WERI-Rb-1 (cell line): ENCODE measurements at regions not wholly inside any gene's neighbourhood (a gene's known extent, or its start where the extent isn't known, plus 50 kb on each side); places are given as distances from the start of the nearest gene placed in this dataset.
A peak's percentile ranks its signal among the peaks of the same experiment; 100 is the strongest.

Experiments used
- DNase-seq: peaks from one replicate; pipeline ENCODE4 v3.0.0-alpha.2; 2020
- H3K27ac ChIP-seq: fragments of 250-450 bp; sonication (Bioruptor Pico); 2 replicates; pipeline ENCODE4 v1.5.1; 2020; ENCODE audit warnings: mild to moderate bottlenecking, moderate library complexity
- H3K27me3 ChIP-seq: fragments of 250-450 bp; sonication (Bioruptor Pico); 2 replicates; pipeline ENCODE4 v1.5.1; 2021; ENCODE audit warnings: mild to moderate bottlenecking, low read depth, moderate library complexity; ENCODE audit not compliant: insufficient read depth, severe bottlenecking
- H3K36me3 ChIP-seq: fragments of 250-450 bp; sonication (Bioruptor Pico); 2 replicates; pipeline ENCODE4 v1.5.1; 2020; ENCODE audit warnings: mild to moderate bottlenecking, moderate library complexity
- H3K4me3 ChIP-seq: 2 replicates; pipeline ENCODE4 v1.5.1; 2011; ENCODE audit warnings: low read depth, mild to moderate bottlenecking, control low read depth, low read length
- H3K9me3 ChIP-seq: fragments of 250-450 bp; sonication (Bioruptor Pico); 2 replicates; pipeline ENCODE4 v1.5.1; 2021; ENCODE audit warnings: mild to moderate bottlenecking, moderate library complexity; ENCODE audit not compliant: severe bottlenecking
- TF ChIP-seq, protein P1 (sequence below): IDR thresholded peaks from 2 replicates; pipeline ENCODE4 v1.5.1; 2011; ENCODE audit warnings: low read depth, mild to moderate bottlenecking, control low read depth, inconsistent platforms, low read length

DNA sequence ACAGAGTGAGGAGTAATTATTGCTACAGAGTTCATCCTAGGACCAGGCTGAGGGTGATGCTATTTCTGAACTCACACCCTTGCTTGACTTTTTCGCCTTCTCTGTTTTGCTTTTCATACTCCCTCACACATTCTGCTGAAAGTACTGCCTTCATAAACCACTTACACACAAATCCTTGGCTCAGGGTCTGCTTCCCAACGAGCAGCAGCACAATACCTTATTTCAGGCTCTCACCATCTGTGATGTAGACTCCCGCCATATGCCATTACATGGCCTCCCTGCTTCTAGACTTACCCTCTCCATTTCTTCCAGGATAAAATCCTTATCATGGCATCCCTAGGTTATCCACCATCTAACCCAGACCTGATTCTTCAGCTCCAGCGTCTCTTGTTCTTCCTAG lies 321.3 kb upstream of the SPTLC3 start:
- no peak for DNase-seq
- Histone ChIP-seq H3K27me3 (no peaks in the 10 kb centered on the region), H3K4me3 (no peak overlapping the region), H3K36me3 (no peaks in the 10 kb centered on the region), H3K27ac (no peak overlapping the region), H3K9me3 (no peaks in the 10 kb centered on the region)
- TF ChIP-seq, protein P1, sequence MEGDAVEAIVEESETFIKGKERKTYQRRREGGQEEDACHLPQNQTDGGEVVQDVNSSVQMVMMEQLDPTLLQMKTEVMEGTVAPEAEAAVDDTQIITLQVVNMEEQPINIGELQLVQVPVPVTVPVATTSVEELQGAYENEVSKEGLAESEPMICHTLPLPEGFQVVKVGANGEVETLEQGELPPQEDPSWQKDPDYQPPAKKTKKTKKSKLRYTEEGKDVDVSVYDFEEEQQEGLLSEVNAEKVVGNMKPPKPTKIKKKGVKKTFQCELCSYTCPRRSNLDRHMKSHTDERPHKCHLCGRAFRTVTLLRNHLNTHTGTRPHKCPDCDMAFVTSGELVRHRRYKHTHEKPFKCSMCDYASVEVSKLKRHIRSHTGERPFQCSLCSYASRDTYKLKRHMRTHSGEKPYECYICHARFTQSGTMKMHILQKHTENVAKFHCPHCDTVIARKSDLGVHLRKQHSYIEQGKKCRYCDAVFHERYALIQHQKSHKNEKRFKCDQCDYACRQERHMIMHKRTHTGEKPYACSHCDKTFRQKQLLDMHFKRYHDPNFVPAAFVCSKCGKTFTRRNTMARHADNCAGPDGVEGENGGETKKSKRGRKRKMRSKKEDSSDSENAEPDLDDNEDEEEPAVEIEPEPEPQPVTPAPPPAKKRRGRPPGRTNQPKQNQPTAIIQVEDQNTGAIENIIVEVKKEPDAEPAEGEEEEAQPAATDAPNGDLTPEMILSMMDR: no peak

DNA sequence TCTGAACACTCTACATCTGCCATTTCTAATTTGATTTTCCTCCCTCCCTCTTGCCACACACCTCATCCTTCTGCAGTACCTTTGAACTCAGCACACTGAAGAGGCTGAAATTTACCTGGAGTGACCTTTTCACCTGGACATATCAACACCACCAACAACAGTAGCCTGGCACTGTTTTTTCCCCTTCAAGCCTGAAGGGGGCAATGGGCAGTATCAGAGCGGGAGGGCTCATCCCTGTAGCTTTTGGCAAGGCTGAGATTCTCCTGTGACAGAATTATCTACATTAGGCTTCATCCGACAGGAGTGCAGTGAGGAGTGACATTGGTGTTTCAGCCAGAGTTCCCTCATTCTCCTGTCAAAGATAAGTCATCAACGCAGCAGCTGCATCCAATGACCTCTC lies 312.8 kb upstream of the SPTLC3 start:
- no peak for DNase-seq
- Histone ChIP-seq H3K9me3 (no peaks in the 10 kb centered on the region), H3K27ac (no peak overlapping the region), H3K27me3 (no peaks in the 10 kb centered on the region), H3K4me3 (no peak overlapping the region), H3K36me3 (no peaks in the 10 kb centered on the region)
- TF ChIP-seq, protein P1: no peak

DNA sequence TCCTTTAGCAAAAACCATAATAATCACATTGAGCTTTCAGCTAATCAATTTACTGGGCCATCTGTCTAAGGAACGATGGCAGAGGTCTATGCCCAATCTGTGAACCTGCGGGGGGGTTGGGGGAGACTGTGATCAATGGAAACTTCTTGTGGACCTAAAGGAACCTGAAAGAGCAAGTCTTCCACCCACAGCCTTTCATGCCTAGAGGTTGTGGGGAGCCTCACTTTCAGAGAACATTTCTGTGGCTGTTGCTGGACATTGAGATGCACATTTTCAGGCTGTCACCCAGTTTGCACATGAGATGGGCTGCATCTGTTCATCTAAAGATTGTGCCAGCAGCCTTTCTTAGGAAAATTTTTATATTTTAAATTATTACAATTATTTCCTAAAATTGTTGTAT lies 310.0 kb upstream of the SPTLC3 start:
- TF ChIP-seq, protein P1: no peak
- Histone ChIP-seq H3K27me3 (no peaks in the 10 kb centered on the region), H3K9me3 (no peaks in the 10 kb centered on the region), H3K4me3 (no peak overlapping the region), H3K27ac (no peak overlapping the region), H3K36me3 (no peaks in the 10 kb centered on the region)
- DNase-seq: peak; percentile 16

DNA sequence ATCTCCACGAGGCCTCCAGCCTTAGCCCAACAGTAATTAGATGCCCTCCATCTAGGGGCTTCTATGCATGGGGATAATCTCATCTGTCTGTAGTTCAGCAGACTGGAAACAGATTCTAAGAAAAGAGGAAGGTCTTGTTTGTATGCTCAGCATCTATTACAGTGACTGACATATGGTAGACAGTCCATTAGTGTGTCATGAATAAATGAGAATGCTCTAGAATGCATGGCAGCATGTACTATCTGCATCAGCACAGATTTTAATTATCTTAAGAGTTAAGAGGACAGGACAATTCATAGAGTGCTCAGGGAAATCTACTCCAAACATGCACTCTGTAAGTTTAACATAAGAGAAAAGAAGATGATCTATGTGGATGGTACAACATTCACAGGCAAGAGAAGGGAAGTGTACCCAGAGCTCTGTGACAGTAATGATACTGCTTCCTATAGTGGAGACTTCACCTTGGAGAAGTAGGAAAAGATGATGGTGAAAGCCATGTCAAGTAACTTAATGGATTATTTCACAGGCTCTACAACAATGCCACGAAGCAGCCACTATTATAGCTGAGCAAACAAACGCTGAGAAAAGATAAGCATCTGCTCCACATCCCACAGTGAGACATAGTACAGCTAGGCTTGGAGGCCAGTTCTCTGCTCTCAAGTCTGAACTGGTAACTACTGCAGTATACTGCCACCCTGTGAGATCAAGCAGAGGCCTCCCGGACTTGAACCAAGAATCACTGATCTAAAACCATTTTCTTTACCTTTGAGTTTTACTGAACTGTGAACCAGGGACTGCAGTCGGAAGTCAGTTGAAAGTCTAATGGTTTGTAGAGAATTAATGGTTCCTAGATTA lies 309.2 kb upstream of the SPTLC3 start:
- no peak for DNase-seq
- H3K27me3 ChIP-seq: no peaks in the 10 kb centered on the region
- no peak overlapping the region for H3K4me3 ChIP-seq
- H3K27ac ChIP-seq: no peak overlapping the region
- TF ChIP-seq, protein P1: no peak
- H3K9me3 ChIP-seq: no peaks in the 10 kb centered on the region
- no peaks in the 10 kb centered on the region for H3K36me3 ChIP-seq

DNA sequence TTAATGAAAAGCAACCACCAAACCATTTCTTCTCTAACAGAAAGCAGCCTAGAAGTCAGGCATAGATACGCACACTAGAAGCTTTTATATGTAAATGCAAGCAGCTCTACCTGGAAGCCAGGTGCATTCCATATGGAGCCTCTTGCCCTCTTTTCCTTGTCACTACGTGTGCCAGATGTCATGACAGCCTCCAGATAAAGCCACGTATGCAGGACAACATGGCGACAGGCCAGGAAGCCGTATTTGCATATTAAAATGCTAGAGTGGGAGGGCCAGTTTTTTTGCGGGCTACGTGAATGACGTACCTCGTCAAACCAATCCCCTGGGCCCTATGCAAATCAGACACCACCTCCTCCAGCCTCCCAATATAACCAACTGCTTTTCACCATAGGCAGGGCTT lies 308.1 kb upstream of the SPTLC3 start:
- DNase-seq: no peak
- H3K27ac ChIP-seq: no peak overlapping the region
- no peaks in the 10 kb centered on the region for H3K27me3 ChIP-seq
- H3K9me3 ChIP-seq: no peaks in the 10 kb centered on the region
- H3K4me3 ChIP-seq: no peak overlapping the region
- TF ChIP-seq, protein P1: no peak
- H3K36me3 ChIP-seq: no peaks in the 10 kb centered on the region

DNA sequence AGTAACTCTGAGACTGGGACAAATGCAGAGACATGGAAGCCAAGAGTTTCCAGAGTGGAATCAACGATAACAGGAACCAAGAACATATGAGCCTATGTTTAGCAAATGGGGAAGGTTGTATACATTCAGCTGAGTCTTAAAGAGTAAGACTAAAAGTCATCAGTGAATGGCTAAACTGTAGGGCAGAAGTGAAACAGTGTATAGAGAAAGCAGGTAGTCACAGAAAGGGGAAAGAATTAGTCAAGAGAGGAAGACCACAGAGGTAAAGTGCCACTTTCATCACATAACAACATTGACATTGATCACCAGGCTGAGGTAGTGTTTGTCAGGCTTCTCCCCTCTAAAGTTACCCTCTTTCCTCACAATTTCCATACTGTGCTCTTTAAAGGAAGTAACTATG lies 306.5 kb upstream of the SPTLC3 start:
- Histone ChIP-seq H3K27ac (no peak overlapping the region), H3K4me3 (no peak overlapping the region), H3K36me3 (no peaks in the 10 kb centered on the region), H3K27me3 (no peaks in the 10 kb centered on the region), H3K9me3 (no peaks in the 10 kb centered on the region)
- TF ChIP-seq, protein P1: no peak
- DNase-seq: no peak
